Fibroblast of skin of left biceps (primary cell): ENCODE measurements at regions not wholly inside any gene's neighbourhood (a gene's known extent, or its start where the extent isn't known, plus 50 kb on each side); places are given as distances from the start of the nearest gene placed in this dataset.
"Not testable (repeated sequence)": the region's sequence is repeated elsewhere in the genome, so short reads cannot be mapped to it uniquely, and the experiment has no call there.

Source experiments
- DNase-seq, 2 experiments: peaks; one replicate each; pipeline ENCODE4 v3.0.0-alpha.2; 2013; ENCODE audit warnings: low read depth in 2 of 2

DNA sequence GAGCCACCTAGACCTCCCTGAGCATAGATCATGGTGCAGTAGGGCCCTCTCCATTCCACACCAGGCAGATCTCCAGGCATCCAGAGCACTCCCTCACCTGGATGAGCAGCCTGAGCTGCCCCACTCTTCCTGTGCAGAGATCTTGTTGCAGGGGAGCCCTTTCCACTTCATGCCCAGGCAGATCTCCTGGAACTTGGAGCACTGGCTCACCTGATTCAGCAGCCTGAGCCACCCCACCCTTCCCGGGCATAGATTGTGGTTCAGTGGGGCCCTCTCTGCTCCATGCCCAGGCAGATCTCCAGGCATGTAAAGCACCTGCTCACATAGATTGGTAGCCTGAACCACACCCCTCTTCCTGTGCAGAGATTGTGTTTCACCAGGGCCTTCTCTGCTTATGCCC, 78.0 kb downstream of the SEC16B start:
- no peak for DNase-seq

DNA sequence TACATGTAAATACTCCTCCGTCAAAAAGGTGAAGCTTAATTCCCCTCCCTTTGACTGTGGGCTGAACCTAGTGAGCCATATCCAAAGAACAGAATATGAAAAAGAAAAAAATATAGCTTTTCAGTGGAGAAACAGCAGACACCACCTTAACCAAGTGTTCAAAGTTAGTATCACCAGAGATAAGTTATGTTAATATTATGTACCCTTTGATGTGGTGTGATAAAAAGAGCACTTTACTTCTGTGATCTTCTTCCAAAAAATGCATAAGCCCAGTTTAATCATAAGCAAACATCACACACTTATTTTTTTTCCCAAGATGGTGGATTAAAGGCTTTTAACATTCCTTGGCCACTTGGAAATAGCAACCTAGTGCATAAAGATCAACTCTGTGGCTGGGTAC, 79.4 kb downstream of the SEC16B start:
- DNase-seq = no peak

DNA sequence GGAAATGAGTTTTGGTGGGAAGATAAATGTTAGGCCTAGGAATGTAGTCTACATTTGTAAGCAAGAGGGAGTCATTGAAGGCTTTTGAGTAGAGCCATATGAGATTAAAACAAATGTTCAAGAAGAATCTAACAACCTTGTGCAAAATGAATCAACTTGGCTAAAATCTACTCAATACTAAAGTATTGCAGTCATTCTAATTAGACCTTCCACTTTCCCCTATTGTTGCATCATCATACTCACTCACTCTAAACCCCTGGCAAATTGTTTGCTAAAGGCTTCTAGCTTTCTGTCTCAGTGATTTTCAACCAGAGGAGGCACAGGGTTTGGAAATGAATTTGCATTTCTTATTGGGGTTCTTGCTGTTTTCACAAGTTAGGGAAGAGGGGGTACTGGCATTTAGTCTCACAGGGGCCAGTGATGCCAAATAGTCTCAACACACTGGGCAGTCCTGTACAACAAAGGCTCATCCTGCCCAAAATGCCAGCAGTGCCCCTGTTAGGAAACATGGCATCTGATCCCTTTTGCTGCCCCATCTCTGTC, 85.3 kb downstream of the SEC16B start:
- DNase-seq = no peak

DNA sequence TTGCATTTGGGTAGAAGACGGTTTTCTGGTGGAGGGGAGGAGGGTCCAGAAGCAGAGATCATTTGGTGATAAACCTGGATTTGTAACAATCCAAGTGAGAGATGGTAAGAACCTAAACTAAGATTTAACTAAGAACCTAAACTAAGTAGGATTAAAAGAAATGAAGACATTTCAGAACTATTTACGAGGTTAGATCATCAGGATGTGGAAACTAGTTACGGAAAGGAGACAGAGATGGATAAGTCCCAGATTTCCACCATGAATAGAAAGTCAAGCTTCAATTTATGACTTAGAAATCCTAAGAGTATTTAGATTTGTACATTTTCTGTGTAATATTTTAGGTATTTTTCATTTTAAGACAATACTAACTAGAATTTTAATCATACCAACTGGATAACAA, 86.3 kb downstream of the SEC16B start:
- DNase-seq = no peak

DNA sequence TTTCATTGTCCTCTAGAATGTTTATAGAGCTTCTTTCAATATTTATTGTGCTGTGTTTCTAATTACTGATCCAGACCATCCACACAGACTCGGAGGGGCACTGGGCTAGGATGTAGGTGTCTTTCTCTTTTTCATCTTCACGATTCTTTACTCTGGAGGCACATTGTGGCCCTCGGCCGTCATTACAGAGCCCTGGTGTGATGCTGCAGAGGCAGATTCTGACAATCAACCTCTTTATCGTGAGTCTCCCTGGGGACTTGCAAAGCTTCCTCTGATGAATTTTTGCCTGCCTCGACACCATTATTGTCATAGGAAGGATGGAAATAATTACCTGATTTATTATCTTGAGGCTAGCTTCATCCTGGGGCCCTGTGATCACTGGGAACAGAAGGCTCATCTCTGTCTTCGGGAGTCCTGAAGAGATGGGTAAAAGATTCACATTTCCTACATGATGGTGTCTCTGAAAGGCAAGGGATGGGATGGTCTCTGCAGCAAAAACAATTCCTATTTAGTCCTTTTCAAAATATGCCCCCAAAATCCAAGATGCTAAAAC, 89.4 kb downstream of the SEC16B start:
- no peak for DNase-seq

DNA sequence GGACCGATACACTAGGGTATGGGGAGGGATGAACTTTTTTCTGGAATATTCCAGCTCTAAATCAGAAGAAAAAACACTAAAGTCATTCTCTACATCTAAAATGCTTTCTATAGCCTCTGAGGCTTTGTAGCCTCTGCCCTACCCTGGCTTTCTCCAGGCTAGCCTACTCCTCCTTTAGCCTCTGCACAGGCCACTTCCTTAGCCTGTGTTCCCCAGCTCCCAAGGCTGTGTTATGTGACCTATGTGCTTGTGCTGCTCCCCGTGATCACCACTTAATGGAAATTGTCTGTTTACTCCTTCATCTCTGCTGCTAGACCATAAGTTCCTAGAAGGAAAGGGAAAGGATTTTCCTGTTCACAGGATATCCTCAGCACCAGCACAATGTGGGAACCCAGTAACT, 92.8 kb downstream of the SEC16B start:
- no peak for DNase-seq

DNA sequence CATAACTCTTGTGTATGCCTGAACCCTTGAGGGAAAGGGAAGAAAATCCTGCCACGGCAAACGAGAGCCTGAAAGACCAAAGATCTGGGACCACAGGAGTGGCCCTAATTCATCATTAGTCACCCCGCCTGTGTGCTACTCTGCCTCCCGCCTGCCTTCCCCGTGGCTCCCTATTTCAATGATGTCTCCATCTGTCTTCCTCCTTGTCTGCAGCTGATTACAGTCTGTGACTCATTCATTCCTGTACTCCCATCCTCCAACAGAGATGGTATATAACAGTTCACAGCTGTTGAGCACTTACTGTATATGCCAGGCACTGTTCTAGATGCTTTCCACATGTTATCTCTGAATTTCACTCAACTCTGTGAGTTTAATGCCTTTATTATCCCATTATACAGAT, 96.6 kb downstream of the SEC16B start:
- peak; percentile 89 to 92 for DNase-seq

DNA sequence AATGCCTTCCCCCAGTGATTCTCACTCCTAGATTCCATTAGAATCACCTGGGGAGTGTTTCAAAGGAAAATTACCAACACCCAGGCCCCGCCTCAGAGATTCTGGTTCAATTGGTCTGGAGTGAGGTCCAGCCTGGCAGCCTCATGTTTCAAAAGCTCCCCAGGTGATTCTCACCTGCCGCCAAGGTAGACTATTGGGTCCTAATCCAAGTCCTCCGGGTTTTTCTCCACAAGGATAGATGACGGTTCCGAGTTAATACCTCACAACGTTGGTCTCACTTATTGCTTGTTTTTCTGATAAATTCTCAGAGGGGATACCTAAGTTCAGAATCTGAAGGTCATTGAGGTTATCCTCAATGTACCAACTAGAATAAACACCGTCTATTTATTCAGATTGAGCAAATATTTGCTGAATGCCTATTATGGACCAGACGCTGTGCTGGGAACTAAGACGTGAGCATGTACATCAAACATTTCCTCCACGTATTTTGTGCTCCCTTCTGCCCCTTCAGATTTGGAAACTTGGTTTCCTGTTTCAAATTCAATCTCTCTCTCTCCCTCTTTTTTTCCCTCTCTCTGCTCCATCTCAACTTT, 97.5 kb downstream of the SEC16B start:
- DNase-seq = no peak

DNA sequence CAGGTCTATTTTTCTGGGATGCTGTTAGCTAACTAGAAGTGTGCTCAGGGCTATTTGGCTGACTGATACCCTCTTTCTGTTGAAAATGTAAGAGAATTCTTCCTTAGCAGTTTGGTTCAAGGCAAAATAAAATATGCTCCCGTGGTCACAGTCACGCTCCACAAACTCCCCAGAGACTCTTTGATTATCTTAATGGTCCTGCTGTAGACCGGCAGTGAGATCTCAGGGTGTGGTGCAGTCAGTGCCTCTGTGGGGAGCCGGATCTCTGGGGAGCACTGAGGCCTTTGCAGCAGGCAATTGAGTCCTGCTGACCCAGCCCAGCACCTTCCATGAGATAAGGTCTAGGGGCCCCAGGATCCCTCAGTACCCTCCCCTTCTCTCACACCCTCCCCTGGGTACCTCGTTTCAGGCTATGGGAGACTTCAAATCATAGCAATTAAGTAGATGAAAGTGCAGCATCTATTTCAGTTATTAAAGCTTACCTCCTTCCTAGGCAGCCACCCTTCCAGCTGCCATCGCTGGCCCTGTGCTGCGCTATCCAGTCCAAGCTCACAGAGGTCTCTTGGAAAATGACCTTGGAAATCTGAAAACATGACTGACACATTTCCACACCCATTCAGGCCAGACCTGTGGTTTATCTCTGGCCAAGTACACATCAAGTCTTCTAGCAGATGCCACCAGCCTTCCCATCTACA, 98.1 kb downstream of the SEC16B start:
- no peak for DNase-seq

DNA sequence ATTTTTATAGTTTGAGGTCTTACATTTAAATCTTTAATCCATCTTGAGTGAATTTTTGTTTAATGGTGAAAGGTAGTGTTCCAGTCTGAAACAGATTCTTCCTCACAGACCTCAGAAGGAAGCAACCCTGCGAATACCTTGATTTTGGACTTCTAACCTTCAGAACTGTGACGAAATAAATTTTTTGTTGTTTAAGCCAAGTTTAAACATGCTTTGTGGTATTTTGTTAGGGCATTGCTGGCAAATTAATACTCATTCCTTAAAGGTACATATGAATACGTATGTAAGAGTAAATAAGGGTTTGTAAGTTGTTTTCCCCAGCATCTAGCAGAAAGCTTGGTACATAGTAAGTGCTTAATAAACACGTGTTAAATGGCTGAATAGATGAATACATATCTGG, 100.3 kb downstream of the SEC16B start:
- DNase-seq = no peak

DNA sequence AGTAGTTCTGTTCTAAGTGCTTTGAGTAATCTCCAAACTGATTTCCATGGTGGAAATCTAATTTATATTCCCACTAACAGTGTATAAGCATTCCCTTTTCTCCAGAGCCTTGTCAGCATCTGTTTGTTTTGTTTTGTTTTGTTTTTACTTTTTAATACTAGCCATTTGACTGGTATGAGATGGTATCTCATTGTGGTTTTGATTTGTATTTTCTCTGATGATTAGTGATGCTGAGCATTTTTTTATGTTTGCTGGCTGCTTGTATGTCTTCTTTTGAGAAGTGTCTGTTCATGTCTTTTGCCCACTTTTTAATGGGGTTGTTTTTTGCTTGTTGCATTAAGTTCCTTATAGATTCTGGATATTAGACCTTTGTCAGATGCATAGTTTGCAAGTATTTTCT, 100.8 kb downstream of the SEC16B start:
- not testable (repeated sequence) for DNase-seq

DNA sequence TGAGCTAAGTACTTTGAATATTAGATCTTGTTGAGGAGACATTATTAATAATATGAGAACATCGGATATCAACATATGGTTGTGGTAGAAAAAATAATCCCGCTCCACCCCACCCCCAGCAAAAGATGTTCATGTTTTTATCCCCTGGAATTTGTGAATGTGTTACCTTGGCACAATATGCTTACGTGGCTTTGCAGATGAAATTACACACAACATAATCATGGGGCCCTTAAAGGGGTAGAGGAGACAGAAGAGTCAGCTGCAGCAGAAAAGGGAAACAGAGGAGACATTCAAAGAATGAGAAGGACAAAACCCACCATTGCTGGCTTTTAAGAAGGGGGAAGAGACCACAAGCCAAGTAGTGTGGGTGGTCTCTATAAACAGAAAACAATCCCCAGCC, 104.1 kb downstream of the SEC16B start:
- DNase-seq = no peak

DNA sequence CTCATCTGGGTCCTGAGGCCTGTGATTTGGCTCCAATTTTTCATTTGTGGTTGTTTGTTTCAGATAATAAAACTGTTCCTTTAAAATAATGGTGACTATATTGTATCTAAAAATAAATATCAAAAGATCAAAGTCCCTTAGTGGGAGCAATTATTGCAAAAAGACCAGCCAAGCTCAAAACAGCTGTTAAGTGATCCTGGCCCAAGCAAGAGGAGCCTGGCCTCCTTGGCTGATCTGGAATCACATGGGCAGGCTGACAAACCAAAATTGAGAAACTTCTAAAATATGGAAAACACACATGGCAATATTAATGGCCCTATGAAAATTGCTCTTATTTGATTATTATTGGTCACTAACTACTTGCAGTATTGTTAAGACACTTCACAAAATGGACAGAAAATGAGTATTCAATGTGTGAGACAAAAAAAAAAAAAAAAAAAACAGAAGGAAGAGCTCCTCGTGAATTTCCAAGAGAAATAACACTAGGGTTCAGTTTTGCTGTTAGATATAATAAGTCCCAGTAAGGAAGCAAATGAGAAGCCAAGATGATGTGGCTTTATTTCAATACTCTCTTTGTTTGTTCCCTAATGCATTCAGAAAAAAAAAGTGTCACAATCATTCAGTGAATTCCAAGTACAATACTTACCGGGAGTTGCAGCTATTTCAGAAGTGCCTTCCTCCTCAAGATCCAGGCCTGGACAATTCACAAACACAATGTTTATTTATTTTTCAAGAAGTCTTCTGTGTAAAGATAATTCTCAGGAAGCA, 105.1 kb downstream of the SEC16B start:
- DNase-seq = no peak

DNA sequence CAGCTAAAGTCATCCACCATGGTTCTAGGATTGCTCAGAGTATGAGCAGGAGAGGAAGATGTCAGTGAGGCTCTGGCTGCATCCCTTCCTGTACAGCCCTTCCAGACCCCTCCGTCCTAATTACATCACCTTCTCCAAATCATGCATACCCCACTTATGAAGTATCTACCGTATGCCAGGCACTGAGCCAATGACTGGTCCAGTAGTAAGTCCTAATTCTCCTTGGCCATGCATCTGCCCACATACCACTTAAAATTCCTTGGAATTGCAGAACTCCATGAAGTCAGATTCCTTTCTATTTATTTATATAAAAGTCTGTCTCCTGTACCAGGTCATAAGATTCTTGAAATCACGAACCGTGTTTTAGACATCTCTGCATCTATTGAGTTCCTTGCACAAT, 106.1 kb downstream of the SEC16B start:
- no peak for DNase-seq

DNA sequence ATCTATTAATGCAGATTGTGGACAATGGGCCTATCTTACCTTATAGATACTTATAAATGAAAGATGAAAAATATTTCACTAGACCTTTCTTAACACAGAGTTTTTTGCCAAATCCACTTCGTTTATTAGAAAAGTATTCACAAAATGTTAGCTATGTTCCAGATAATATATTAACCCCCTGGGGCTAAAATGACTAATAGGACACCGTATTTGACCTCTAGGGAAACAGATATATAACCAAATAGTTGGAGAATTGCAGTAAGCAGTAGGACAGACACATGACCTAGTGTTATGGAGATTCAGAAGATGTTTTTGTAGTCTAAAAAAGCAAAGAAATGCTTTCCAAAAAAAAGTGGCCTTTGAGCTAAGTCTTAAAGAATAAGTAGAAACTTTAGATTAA, 106.9 kb downstream of the SEC16B start:
- no peak for DNase-seq

DNA sequence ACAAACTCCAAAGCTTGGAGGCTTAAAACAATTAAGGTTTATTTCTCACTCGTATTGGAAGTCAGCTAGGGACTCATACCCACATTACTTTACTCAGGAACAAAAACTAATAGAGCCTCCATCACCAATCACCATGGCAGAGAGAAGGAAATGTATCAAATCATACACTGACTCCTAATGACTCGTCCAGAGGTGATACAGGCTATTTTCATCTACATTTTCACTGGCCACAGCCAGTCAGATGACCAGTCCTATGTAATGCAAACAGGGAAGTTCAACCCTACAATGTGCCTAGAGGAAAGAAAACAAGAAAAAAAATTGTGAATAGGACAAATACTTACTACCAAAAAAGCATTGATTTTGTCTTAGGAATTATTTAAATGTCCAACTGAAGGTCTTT, 110.3 kb downstream of the SEC16B start:
- no peak for DNase-seq

DNA sequence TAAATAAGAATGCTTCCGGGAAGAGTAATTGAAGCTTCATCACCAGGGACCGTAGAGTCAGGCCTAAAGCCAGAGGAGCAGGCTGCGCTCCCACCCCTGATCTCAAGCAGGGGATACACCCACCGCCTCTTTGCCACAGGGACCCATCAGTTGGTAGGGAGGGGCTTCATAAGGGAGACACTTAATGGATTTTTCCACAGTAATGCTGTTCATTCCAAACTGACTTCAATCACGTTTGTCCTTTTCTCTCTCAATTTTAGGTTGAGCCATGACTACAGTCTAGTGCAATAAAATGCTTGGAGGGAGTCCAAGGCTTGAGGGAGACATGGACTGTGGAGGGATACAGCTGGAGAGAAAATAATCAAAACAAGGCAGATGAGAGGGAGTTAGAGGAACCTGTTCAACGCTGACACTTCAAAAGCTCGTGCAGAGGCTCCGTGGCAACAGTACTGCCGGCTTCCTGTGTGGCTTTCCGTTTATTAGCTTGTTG, 111.5 kb downstream of the SEC16B start:
- peak; percentile 34 to 46 for DNase-seq

DNA sequence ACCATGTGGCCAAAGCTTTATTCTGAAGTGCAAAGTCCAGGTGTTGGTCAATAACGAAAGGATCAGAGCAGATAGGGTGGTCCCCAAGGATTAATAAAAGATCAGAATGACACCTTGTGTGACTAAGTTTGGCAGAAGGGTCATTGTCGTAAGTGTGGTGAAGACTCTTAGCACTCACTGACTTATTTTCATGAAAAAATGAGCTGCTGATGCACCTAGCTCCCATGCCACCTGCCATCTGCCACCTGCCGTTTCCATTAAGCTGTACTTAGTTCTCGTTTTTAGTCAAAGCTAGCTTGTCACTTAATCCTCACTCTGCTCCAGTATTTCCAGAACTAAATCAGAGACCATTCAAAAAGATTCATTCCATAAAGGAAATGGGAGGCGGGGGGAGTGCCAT, 112.6 kb downstream of the SEC16B start:
- no peak for DNase-seq

DNA sequence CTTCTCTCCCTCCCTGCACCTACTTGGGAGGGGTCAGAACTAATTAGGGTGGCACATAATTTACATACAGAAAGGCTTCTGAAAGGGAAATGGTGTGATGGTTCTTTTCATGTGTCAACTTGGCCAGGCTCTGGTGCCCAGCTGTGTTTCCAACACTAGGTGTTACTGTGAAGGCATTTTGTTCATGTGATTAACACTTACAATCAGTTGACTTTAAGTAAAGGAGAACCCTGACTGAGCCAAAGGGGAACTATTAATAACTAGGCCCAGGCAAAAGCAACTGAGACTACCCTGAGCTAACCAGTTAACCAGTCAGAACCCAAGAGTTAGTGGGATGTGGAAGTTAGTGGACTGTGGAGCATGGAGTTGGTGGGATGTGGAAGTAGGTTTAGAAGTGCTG, 114.9 kb downstream of the SEC16B start:
- no peak for DNase-seq

DNA sequence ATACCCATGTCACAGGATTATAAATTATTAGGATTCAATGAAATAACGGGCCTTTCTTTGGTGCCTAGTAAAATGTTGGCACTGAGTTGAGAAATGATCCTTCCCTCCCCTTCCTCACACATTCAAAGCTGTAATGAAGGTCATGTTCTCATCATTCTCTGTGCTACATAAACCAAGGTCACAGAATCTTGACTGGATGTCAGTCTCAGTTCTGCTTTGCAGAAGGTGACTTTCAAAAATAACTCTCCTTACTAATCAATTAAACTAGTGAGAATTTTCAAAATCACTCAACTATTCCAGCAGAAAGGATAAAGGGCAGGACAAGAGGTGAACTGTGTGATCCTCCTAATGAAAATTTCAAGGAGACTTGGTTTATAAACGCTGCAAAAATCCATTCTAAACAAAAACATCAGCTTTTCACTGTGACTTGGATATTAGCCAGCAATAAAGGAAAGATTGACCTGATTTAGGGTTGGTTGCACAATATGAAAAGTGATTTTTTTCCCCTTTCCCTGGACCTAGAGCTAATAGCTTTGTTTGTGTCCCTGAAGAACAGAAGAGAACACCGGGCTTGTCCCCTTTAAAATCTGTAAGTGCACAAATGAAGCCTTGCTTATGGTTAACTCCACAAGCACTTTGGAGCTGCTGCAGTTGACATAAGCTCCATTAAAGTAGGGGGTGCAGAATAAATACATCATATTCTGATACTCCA, 120.1 kb downstream of the SEC16B start:
- DNase-seq = no peak

DNA sequence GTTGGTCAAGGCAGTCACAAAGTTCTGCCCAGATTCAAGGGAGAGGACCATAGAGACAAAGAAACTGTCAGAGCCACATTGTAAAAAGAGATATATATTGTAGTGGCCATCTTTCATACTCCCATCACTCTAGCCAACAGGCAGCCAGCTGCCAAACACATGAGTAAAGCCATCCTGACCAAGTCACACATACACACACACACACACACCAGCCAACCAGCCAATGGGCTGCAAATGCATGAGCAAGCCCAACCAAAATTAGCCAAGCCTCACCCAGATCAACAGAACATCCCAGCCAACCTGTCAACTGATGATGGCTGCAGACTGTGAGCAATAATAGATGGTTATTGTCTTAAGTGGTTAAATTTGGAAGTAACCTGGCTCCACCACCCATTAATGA, 120.7 kb downstream of the SEC16B start:
- DNase-seq = peak in 1 of 2 experiments; percentile 26

DNA sequence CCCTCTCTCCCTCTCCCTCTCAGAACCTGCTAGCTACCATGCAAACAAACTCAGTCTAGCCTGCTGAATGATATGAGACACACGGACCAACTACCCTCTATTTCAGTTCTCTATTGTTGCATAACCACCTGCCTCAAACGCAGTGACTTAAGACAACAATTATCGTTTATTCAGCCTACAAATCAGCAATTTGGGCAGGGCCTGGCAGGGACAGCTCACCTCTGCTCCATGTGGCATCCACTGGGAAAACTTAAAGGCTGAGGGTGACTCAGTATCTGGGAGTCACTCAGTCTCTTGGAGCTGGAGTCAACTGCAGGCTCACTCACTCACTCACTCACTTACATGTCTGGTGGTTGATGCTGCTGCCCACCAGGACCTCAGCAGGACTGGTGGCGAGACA, 121.3 kb downstream of the SEC16B start:
- no peak for DNase-seq
